Uterus (tissue), 2 donors: ENCODE measurements at regions not wholly inside any gene's neighbourhood (a gene's known extent, or its start where the extent isn't known, plus 50 kb on each side); places are given as distances from the start of the nearest gene placed in this dataset.

Experiments
- CTCF ChIP-seq, 4 experiments: fragments of 200-600 bp in 2 of 4; fragments of 450-650 bp in 2 of 4; sonication (generic) in 2 of 4; IDR thresholded peaks; one replicate each; pipeline ENCODE4 v1.5.1; 2016 to 2019; ENCODE audit warnings: antibody characterized with exemption in 4 of 4, mild to moderate bottlenecking in 2 of 4, moderate library complexity in 1 of 4
- POLR2A ChIP-seq, 2 donors: fragments of 450-650 bp; IDR thresholded peaks; one replicate each; pipeline ENCODE4 v1.6.1; 2016; ENCODE audit warnings: antibody characterized with exemption in 2 of 2, mild to moderate bottlenecking in 1 of 2, moderate library complexity in 1 of 2

DNA sequence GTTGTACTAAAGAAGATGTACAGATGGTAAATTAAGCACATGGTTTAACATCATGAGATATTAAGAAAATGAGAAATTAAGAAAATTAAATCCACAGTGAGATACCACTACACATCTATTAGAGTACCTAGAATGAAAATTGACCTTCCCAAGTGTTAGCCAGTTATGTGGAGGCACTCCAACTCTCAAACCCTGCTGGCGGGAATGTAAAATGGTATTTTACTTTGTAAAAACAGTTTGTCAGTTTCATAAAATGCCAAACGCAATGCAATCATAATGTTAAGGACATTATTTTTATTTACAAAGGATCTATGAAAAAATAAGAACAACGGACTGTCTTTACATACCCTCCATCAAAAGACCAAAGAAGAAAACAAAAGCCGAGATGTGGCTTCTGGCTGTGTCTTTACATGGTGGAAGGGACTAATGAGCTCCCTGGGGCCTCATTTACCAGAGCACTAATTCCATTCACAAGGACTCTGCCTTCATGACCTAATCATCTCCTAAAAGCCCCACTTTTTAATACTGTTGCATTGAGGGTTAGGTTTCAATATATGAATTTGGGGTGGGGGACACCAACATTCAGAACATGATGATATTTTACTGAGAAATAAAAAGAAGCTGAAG, 1178.7 kb downstream of the AACS start:
- no peak for TF ChIP-seq CTCF (IDR thresholded peaks at IDR 0.05)
- TF ChIP-seq POLR2A (IDR thresholded peaks at IDR 0.05) = no peak
